Neutrophil (primary cell): ENCODE measurements at regions not wholly inside any gene's neighbourhood (a gene's known extent, or its start where the extent isn't known, plus 50 kb on each side); places are given as distances from the start of the nearest gene placed in this dataset.

ENCODE experiments used
- H3K27ac ChIP-seq: fragments of 200-600 bp; sonication (generic); 2 replicates; pipeline ENCODE4 v1.5.1; 2016; ENCODE audit warnings: mild to moderate bottlenecking, moderate library complexity
- H3K27me3 ChIP-seq: fragments of 200-600 bp; sonication (generic); 2 replicates; pipeline ENCODE4 v1.6.0; 2016; ENCODE audit warnings: mild to moderate bottlenecking
- H3K36me3 ChIP-seq: fragments of 200-600 bp; sonication (generic); 2 replicates; pipeline ENCODE4 v1.5.1; 2017
- H3K4me1 ChIP-seq, 2 experiments: fragments of 200-600 bp in 1 of 2; sonication (generic) in 1 of 2; 1 replicate in 1 of 2; 2 replicates in 1 of 2; pipeline versions ENCODE4 v1.5.1 to v1.6.1; 2013 to 2016; ENCODE audit warnings: low read depth in 1 of 2, low read length in 1 of 2, mild to moderate bottlenecking in 1 of 2, moderate library complexity in 1 of 2; ENCODE audit not compliant: control insufficient read depth in 1 of 2, insufficient read depth in 1 of 2
- H3K4me3 ChIP-seq, 2 experiments: fragments of 200-600 bp in 1 of 2; sonication (generic) in 1 of 2; 1 replicate in 1 of 2; 2 replicates in 1 of 2; pipeline ENCODE4 v1.5.1; 2013 to 2016; ENCODE audit warnings: low read depth in 1 of 2, low read length in 1 of 2, mild to moderate bottlenecking in 1 of 2, moderate library complexity in 1 of 2
- H3K9me3 ChIP-seq: fragments of 200-600 bp; sonication (generic); 2 replicates; pipeline ENCODE4 v1.5.1; 2016
- TF ChIP-seq, protein P1 (sequence below): fragments of 200-600 bp; sonication (generic); IDR thresholded peaks from 2 replicates; pipeline ENCODE4 v1.5.1; 2016; ENCODE audit warnings: antibody characterized with exemption

DNA sequence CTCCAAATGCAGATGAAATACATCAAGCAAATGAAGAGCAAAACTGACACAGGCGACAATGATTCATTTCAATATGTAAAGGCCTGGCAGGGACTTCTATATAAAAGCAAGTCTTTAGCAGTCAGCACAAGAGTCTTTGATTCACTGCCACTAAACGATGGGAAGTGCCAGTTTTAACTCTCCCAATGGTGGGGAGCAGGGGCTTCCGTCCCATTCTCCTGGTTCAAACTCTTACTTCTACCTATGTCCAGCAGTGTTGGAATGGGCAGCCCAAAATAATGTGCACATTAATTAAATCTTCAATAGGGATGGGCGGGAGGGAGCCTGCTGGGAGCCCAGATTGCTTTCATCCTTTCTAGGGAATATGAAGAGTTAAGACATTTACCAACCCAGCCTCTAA lies 97.5 kb upstream of the MDM1 start:
- H3K36me3 ChIP-seq: peaks cover 4% of the 10 kb centered on the region
- H3K4me3 ChIP-seq: no peak overlapping the region
- TF ChIP-seq, protein P1, sequence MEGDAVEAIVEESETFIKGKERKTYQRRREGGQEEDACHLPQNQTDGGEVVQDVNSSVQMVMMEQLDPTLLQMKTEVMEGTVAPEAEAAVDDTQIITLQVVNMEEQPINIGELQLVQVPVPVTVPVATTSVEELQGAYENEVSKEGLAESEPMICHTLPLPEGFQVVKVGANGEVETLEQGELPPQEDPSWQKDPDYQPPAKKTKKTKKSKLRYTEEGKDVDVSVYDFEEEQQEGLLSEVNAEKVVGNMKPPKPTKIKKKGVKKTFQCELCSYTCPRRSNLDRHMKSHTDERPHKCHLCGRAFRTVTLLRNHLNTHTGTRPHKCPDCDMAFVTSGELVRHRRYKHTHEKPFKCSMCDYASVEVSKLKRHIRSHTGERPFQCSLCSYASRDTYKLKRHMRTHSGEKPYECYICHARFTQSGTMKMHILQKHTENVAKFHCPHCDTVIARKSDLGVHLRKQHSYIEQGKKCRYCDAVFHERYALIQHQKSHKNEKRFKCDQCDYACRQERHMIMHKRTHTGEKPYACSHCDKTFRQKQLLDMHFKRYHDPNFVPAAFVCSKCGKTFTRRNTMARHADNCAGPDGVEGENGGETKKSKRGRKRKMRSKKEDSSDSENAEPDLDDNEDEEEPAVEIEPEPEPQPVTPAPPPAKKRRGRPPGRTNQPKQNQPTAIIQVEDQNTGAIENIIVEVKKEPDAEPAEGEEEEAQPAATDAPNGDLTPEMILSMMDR: no peak
- no peak overlapping the region for H3K27ac ChIP-seq
- no peaks in the 10 kb centered on the region for H3K27me3 ChIP-seq
- no peaks in the 10 kb centered on the region for H3K4me1 ChIP-seq
- H3K9me3 ChIP-seq: no peaks in the 10 kb centered on the region

DNA sequence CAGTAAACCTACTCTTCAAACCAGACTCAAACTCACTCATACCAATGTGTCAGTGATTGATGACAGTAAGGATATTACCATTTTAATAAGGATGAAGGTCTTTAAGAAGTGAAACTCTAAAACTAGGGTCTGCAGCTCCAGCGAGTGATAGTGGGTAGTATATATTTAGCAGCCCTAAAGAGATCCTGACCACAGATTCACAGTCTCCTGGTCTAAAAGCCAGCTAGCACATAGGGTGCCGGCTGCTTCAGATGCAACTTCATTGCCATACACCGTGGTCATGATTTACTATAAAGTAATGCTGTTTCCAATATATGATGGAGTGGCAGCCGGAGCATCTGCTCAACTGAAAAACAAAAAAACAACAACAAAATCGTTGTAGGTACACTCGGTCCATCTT lies 99.6 kb upstream of the MDM1 start:
- TF ChIP-seq, protein P1: no peak
- Histone ChIP-seq H3K4me1 (no peaks in the 10 kb centered on the region), H3K36me3 (peaks cover 4% of the 10 kb centered on the region), H3K27ac (no peak overlapping the region), H3K9me3 (no peaks in the 10 kb centered on the region), H3K27me3 (no peaks in the 10 kb centered on the region), H3K4me3 (no peak overlapping the region)

DNA sequence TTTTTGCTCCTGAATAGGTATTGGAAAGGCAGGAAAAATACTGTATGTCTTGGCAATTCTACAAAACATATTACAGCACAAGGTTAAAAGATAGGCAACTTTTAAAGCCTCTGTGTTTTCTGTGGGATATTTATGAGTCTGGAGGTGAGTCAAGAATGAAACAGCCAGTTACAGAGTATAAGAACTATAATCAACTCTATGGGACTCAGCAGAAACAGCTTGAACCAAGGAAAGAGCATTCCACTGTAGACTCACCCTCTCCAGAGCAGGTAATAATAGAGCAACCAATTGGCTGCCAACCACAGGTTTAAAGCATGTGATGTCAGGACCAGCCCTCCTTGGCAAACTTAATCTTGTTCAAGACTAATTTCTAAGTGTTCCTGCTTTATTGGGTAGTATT lies 100.5 kb upstream of the MDM1 start:
- peaks cover 4% of the 10 kb centered on the region for H3K36me3 ChIP-seq
- TF ChIP-seq, protein P1: no peak
- no peaks in the 10 kb centered on the region for H3K9me3 ChIP-seq
- no peaks in the 10 kb centered on the region for H3K4me1 ChIP-seq
- no peaks in the 10 kb centered on the region for H3K27me3 ChIP-seq
- H3K27ac ChIP-seq: no peak overlapping the region
- no peak overlapping the region for H3K4me3 ChIP-seq

DNA sequence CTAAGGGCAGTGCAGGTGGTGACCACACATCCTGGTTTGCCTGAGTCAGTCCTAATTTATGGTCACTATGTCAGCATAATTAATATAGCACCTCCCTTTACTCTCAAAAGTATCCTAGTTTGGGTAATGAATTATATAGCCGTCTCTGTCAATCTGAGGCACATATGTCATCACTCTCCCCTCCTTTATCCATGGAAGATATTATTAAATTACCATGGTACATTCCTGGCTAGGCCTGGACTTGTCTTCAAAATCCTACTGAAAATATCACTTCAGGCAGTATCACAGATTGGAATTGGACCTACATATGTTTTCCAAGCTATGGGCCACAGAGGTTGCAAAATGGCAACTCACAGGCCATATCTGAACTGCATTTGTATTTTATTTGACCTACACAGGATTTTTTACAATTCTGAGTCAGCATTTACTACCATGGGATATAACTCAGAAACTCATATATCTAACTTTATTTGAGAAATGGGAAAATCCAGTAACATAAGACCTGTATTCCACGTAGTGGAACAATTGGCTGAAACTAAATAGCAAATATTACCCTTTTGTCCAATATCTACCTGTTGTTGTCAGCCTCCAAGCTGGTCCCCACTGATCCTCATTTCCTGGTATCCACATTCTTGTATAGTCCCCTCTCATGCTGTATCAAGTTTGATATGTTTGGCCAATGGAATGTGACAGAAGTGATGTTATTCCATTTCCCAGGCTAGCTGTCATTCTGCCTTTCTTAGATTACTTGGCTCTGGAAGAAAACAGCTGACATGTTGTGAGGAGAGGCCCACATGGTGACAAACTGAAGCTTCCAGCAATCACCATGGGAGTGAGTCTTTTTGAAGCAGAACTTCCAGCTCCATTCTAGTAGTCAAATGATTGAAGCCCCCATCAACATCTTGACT lies 102.5 kb upstream of the MDM1 start:
- Histone ChIP-seq H3K27me3 (no peaks in the 10 kb centered on the region), H3K9me3 (no peaks in the 10 kb centered on the region), H3K36me3 (peaks cover 4% of the 10 kb centered on the region), H3K4me1 (no peaks in the 10 kb centered on the region), H3K4me3 (no peak overlapping the region), H3K27ac (no peak overlapping the region)
- TF ChIP-seq, protein P1: no peak

DNA sequence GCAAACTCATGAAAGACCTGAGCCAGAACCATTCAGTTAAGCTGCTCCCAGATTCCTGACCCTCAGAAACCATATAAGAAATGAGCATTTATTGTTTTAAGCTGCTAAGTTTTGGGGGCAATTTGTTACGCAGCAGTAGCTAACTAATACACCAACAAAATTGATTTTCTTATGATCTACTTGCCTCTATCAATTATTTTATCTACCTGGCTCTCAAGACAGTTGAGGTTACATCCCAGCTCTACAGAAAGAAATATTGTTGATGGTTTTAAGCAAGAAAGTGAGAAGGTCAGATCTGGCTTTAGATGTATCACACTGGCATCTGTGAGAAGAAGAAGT lies 103.1 kb upstream of the MDM1 start:
- TF ChIP-seq, protein P1: no peak
- peaks cover 4% of the 10 kb centered on the region for H3K36me3 ChIP-seq
- H3K4me1 ChIP-seq: no peaks in the 10 kb centered on the region
- H3K9me3 ChIP-seq: no peaks in the 10 kb centered on the region
- H3K27ac ChIP-seq: no peak overlapping the region
- no peaks in the 10 kb centered on the region for H3K27me3 ChIP-seq
- H3K4me3 ChIP-seq: no peak overlapping the region
